OCI-LY1 (cell line): ENCODE measurements at regions not wholly inside any gene's neighbourhood (a gene's known extent, or its start where the extent isn't known, plus 50 kb on each side); places are given as distances from the start of the nearest gene placed in this dataset.

ENCODE experiments used
- H2AFZ ChIP-seq: fragments of 200-600 bp; sonication (generic), shearing (Covaris generic); 2 replicates; pipeline ENCODE4 v1.6.0; 2014; ENCODE audit warnings: antibody characterized with exemption, mild to moderate bottlenecking, low read length
- H3F3A ChIP-seq: fragments of 200-600 bp; sonication (generic), shearing (Covaris generic); 2 replicates; pipeline ENCODE4 v1.6.0; 2014; ENCODE audit warnings: mild to moderate bottlenecking, antibody characterized with exemption, low read length, moderate library complexity; ENCODE audit not compliant: insufficient read depth
- H3K27ac ChIP-seq: fragments of 200-600 bp; sonication (generic); 2 replicates; pipeline ENCODE4 v1.5.1; 2014; ENCODE audit warnings: low read length, mixed run types, mild to moderate bottlenecking, low read depth; ENCODE audit not compliant: poor library complexity, severe bottlenecking
- H3K27me3 ChIP-seq: fragments of 200-600 bp; sonication (generic); 2 replicates; pipeline ENCODE4 v1.6.0; 2014; ENCODE audit warnings: antibody characterized with exemption, mild to moderate bottlenecking, low read length, moderate library complexity; ENCODE audit not compliant: insufficient read depth
- H3K36me3 ChIP-seq: fragments of 200-600 bp; sonication (generic); 2 replicates; pipeline ENCODE4 v1.6.1; 2014; ENCODE audit warnings: mild to moderate bottlenecking, antibody characterized with exemption, low read length, moderate library complexity, mixed read lengths; ENCODE audit not compliant: insufficient read depth
- H3K4me1 ChIP-seq: fragments of 200-600 bp; sonication (generic); 2 replicates; pipeline ENCODE4 v1.5.1; 2014; ENCODE audit warnings: mild to moderate bottlenecking, low read length, moderate library complexity; ENCODE audit not compliant: insufficient read depth, severe bottlenecking
- H3K4me2 ChIP-seq: fragments of 200-600 bp; sonication (generic), shearing (Covaris generic); 2 replicates; pipeline ENCODE4 v1.6.1; 2014; ENCODE audit warnings: low read length
- H3K4me3 ChIP-seq: fragments of 200-600 bp; sonication (generic); 2 replicates; pipeline ENCODE4 v1.5.1; 2014; ENCODE audit warnings: low read length, low read depth, mild to moderate bottlenecking, mixed read lengths; ENCODE audit not compliant: poor library complexity, severe bottlenecking
- H3K79me2 ChIP-seq: fragments of 200-600 bp; shearing (Covaris generic); 2 replicates; pipeline ENCODE4 v1.6.1; 2016; ENCODE audit warnings: mixed run types, low read length, mixed read lengths; ENCODE audit not compliant: insufficient read depth
- H3K9ac ChIP-seq: fragments of 200-600 bp; sonication (generic), shearing (Covaris generic); 2 replicates; pipeline ENCODE4 v1.6.1; 2014; ENCODE audit warnings: mild to moderate bottlenecking, low read length, mixed read lengths
- H3K9me2 ChIP-seq: fragments of 200-600 bp; sonication (generic), shearing (Covaris generic); 2 replicates; pipeline ENCODE4 v1.6.1; 2014; ENCODE audit warnings: low read depth, mild to moderate bottlenecking, low read length, mixed read lengths
- H3K9me3 ChIP-seq: fragments of 200-600 bp; shearing (Covaris generic); 2 replicates; pipeline ENCODE4 v1.6.1; 2014; ENCODE audit warnings: low read length, mixed read lengths
- H4K20me1 ChIP-seq: fragments of 200-600 bp; sonication (generic), shearing (Covaris generic); 2 replicates; pipeline ENCODE4 v1.6.0; 2016; ENCODE audit warnings: mild to moderate bottlenecking, low read length; ENCODE audit not compliant: insufficient read depth
- CTCF ChIP-seq: fragments of 200-600 bp; sonication (generic), shearing (Covaris generic); IDR thresholded peaks from 2 replicates; pipeline ENCODE4 v1.5.1; 2017; ENCODE audit warnings: mild to moderate bottlenecking, antibody characterized with exemption, low read length, moderate library complexity, mixed read lengths
- EZH2 ChIP-seq: fragments of 200-600 bp; sonication (generic), shearing (Covaris generic); IDR thresholded peaks from 2 replicates; pipeline ENCODE4 v1.8.0; 2017; ENCODE audit warnings: borderline replicate concordance, mixed run types, mild to moderate bottlenecking, antibody characterized with exemption, low read length, moderate library complexity, mixed read lengths

GRCh38 chr5:136836093-136836492 lies 470.7 kb upstream of the TRPC7 start:
- Histone ChIP-seq H4K20me1 (no peaks in the 10 kb centered on the region), H3K4me1 (no peaks in the 10 kb centered on the region), H3K9me3 (0 out of 2 replicates have a peak, but pooled peaks cover 2% of the 10 kb centered on the region), H3K4me3 (no peak overlapping the region), H3K79me2 (no peaks in the 10 kb centered on the region), H2AFZ (no peak overlapping the region), H3K4me2 (no peak overlapping the region), H3K36me3 (no peaks in the 10 kb centered on the region), H3K9me2 (no peaks in the 10 kb centered on the region), H3K27me3 (no peaks in the 10 kb centered on the region), H3K9ac (no peak overlapping the region), H3K27ac (no peak overlapping the region), H3F3A (no peaks in the 10 kb centered on the region)
- TF ChIP-seq CTCF (no peak), EZH2 (no peak)

DNA sequence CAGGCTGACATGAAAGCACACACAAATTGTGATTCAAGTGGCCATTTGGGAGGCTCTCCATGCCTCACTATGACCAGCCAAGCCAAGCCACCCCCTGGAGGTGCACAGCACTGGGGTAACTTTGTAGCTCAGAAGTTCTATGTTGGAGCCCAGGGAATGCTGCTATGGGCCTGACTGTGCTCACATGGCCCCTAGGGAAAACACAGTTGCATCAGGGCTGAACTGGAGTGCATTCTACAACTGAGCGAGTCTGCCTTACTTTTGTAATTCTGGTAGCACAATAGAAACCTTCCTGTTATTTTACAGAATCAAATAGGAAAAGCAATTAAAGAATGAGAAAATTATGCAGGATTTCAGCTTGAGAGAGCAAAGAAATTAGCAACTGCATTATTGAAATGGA lies 455.5 kb upstream of the TRPC7 start:
- Histone ChIP-seq H3K27me3 (no peaks in the 10 kb centered on the region), H2AFZ (no peak overlapping the region), H3K79me2 (no peaks in the 10 kb centered on the region), H3K4me1 (no peaks in the 10 kb centered on the region), H3K36me3 (no peaks in the 10 kb centered on the region), H3K4me3 (no peak overlapping the region), H3K9me3 (no peaks in the 10 kb centered on the region), H3F3A (no peaks in the 10 kb centered on the region), H3K9me2 (no peaks in the 10 kb centered on the region), H4K20me1 (no peaks in the 10 kb centered on the region), H3K4me2 (no peak overlapping the region), H3K27ac (no peak overlapping the region), H3K9ac (no peak overlapping the region)
- TF ChIP-seq CTCF: no peak
- no peak for TF ChIP-seq EZH2

- Histone ChIP-seq H3K79me2 (no peaks in the 10 kb centered on the region), H3K4me2 (no peak overlapping the region), H3K9me2 (no peaks in the 10 kb centered on the region), H3K27me3 (no peaks in the 10 kb centered on the region), H3K27ac (no peak overlapping the region), H2AFZ (no peak overlapping the region), H3K36me3 (no peaks in the 10 kb centered on the region), H3K9me3 (no peaks in the 10 kb centered on the region), H3K9ac (no peak overlapping the region), H3K4me1 (no peaks in the 10 kb centered on the region), H3F3A (no peaks in the 10 kb centered on the region), H3K4me3 (no peak overlapping the region), H4K20me1 (no peaks in the 10 kb centered on the region)
- TF ChIP-seq CTCF: no peak
- TF ChIP-seq EZH2: no peak
These were observed 454.4 kb upstream of the TRPC7 start for GRCh38 chr5:136819526-136820302.
